ENCODE measurements at regions not wholly inside any gene's neighbourhood (a gene's known extent, or its start where the extent isn't known, plus 50 kb on each side); places are given as distances from the start of the nearest gene placed in this dataset.

GRCh38 chr2:2950403-2950952 lies 427.1 kb downstream of the EIPR1 start:
- TF ChIP-seq POLR2A (IDR thresholded peaks at IDR 0.05) = no peak
- TF ChIP-seq CTCF (IDR thresholded peaks at IDR 0.05) = no peak
- intact Hi-C loops (cut with DNase I) = no loop called here
- no peak for DNase-seq
- H3K4me3 ChIP-seq = no peak overlapping the region
- whole genome bisulfite sequencing, 2 donors = 44 to 61% methylated on average over 6 to 9 of the region's 11 CpGs
- no peak overlapping the region for H3K27ac ChIP-seq
- no peaks in the 10 kb centered on the region for H3K27me3 ChIP-seq
- no peaks in the 10 kb centered on the region for H3K9me3 ChIP-seq
- H3K4me1 ChIP-seq = no peaks in the 10 kb centered on the region
- H3K36me3 ChIP-seq = no peaks in the 10 kb centered on the region

- Histone ChIP-seq H3K27me3 (peaks cover 0 to under 1% (median 0%) of the 10 kb centered on the region in 4 donors), H3K4me1 (no peaks in the 10 kb centered on the region), H3K4me3 (no peak overlapping the region), H3K27ac (no peak overlapping the region), H3K9me3 (no peaks in the 10 kb centered on the region), H3K36me3 (no peaks in the 10 kb centered on the region)
- DNase-seq = no peak
- TF ChIP-seq CTCF (IDR thresholded peaks at IDR 0.05) = no peak
- no peak for TF ChIP-seq POLR2A (IDR thresholded peaks at IDR 0.05)
- intact Hi-C loops (cut with DNase I) = no loop called here
Observed at GRCh38 chr2:2947406-2947805, 430.2 kb downstream of the EIPR1 start.

- H3K9me3 ChIP-seq = peaks cover 0 to 2% (median 0%) of the 10 kb centered on the region in 3 donors
- no peaks in the 10 kb centered on the region for H3K4me1 ChIP-seq
- H3K4me3 ChIP-seq = no peak overlapping the region
- 45 to 83% methylated on average over 3 to 4 of the region's 4 CpGs for WGBS, 2 donors
- intact Hi-C loops (cut with DNase I) = no loop called here
- TF ChIP-seq POLR2A (IDR thresholded peaks at IDR 0.05) = no peak
- no peak for TF ChIP-seq CTCF (IDR thresholded peaks at IDR 0.05)
- no peaks in the 10 kb centered on the region for H3K36me3 ChIP-seq
- no peak for DNase-seq
- no peak overlapping the region for H3K27ac ChIP-seq
- peaks cover 0 to 21% (median 0%) of the 10 kb centered on the region in 4 donors for H3K27me3 ChIP-seq
Observed at GRCh38 chr2:2942906-2943305, 434.7 kb downstream of the EIPR1 start.

GRCh38 chr2:2942225-2942624 lies 435.4 kb downstream of the EIPR1 start:
- peaks cover 0 to 8% (median 0%) of the 10 kb centered on the region in 3 donors for H3K9me3 ChIP-seq
- peaks cover 0 to 21% (median 0%) of the 10 kb centered on the region in 4 donors for H3K27me3 ChIP-seq
- intact Hi-C loops (cut with DNase I) = no loop called here
- 63 to 79% methylated on average over 4 of the region's 5 CpGs for WGBS, 2 donors
- H3K4me1 ChIP-seq = no peaks in the 10 kb centered on the region
- DNase-seq = no peak
- TF ChIP-seq CTCF (IDR thresholded peaks at IDR 0.05) (no peak), POLR2A (IDR thresholded peaks at IDR 0.05) (no peak)
- no peaks in the 10 kb centered on the region for H3K36me3 ChIP-seq
- no peak overlapping the region for H3K4me3 ChIP-seq
- no peak overlapping the region for H3K27ac ChIP-seq

GRCh38 chr2:2941205-2941604 lies 436.4 kb downstream of the EIPR1 start:
- H3K27me3 ChIP-seq = peaks cover 0 to 21% (median 0%) of the 10 kb centered on the region in 4 donors
- H3K9me3 ChIP-seq = peaks cover 0 to 8% (median 0%) of the 10 kb centered on the region in 3 donors
- WGBS, 2 donors = 23% methylated on average over 2 of the region's 15 CpGs; no CpG with 5 or more reads in 1 of the 2 donors
- H3K27ac ChIP-seq = no peak overlapping the region
- no peak for DNase-seq
- intact Hi-C loops (cut with DNase I) = no loop called here
- no peaks in the 10 kb centered on the region for H3K36me3 ChIP-seq
- H3K4me1 ChIP-seq = no peaks in the 10 kb centered on the region
- no peak for TF ChIP-seq POLR2A (IDR thresholded peaks at IDR 0.05)
- TF ChIP-seq CTCF (IDR thresholded peaks at IDR 0.05) = no peak
- no peak overlapping the region for H3K4me3 ChIP-seq
